Skin epidermis (tissue), 12 donors: ENCODE measurements at regions not wholly inside any gene's neighbourhood (a gene's known extent, or its start where the extent isn't known, plus 50 kb on each side); places are given as distances from the start of the nearest gene placed in this dataset.

ENCODE experiments used
- H3K27ac ChIP-seq, 21 experiments: fragments of 200-600 bp; sonication (generic) in 11 of 21; one replicate each; pipeline ENCODE4 v1.5.0; 2020; ENCODE audit warnings: mild to moderate bottlenecking in 3 of 21, inconsistent platforms in 2 of 21, moderate library complexity in 2 of 21
- H3K4me3 ChIP-seq, 7 experiments: fragments of 200-600 bp; sonication (generic) in 2 of 7; one replicate each; pipeline ENCODE4 v1.5.0; 2020; ENCODE audit warnings: inconsistent platforms in 2 of 7, mild to moderate bottlenecking in 2 of 7, moderate library complexity in 1 of 7

DNA sequence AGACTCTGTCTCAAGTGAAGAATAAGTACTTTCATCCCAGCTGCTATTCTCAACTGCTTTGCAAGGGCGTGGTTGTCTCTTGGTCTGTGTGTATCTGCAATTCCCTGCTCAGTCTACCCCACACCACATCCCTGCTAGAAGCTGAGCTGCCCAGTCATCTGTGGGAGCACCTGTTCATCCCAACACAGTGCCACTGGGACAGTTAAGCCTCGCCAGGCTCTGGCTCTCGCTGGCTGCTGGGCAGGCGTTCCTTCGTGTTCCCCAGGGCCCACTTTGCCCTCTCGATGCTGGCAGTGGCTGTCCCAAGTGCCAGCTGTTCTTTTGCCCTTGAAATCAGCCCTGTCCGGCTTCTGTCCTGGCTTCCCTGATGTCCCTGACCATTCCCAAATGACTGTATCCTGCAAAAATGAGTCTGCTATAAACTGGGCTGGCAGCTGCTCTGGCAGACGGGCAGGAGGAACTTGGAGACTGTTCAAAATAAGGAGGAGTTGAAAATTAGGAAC, 91.6 kb upstream of the KLHL25 start:
- no peak overlapping the region for H3K27ac ChIP-seq

DNA sequence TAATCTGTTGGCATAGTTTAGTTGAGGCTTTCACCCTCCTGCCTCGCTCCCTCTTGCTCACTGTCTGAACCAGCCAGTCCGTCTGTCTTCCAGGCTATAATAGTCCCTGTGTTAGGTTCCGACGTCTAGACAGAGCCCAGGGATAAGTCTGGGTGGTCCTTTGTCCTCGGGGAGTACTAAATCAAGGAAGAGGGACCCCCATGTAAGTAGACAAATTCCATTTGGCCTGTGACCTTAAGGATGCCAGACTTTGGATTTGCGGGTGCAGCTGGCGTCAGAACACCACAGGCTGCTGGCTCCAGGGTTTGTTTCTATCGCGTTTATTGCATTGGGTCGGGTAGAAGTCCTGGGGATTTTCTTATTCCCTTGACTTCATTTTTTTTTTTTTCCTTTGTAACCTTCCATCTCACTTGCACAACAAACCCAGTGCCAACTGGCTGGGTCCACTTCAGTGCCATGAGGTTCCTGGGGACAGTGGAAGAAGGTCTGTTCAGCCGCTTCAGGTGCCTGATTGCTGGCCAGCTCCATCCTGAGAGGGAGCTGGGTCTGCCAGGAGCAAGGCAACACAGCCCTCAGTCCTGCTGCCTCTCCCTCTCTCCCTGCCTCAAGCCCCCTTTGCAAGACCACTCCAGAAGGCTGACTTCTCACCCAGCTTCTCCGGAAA, 95.4 kb upstream of the KLHL25 start:
- H3K27ac ChIP-seq = no peak overlapping the region

More for the DNA sequence above, 91.6 kb upstream of the KLHL25 start:
- no peak overlapping the region for H3K4me3 ChIP-seq

DNA sequence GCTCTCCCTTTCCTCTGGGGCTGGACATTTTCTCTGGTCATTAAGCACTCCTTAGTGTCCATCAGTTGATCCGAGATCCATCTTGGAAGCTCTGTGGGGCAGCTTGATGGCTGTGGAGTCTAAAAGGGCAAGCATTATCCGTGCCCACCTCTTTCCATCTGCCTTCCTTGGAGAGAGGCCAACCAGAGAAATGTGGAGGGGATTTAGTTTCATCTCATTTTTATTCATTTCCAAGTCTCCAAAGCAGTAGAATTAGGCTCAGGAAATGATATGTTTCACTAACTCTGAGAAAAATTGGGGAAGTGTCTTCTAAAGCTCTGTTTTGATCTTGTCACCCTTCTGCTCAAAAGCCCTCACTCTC, 95.9 kb upstream of the KLHL25 start:
- no peak overlapping the region for H3K4me3 ChIP-seq
- no peak overlapping the region for H3K27ac ChIP-seq

More for the DNA sequence above, 95.4 kb upstream of the KLHL25 start:
- H3K4me3 ChIP-seq = no peak overlapping the region

GRCh38 chr15:85891470-85891869, 96.7 kb upstream of the KLHL25 start:
- H3K4me3 ChIP-seq = no peak overlapping the region

GRCh38 chr15:85892232-85892631, 97.5 kb upstream of the KLHL25 start:
- Histone ChIP-seq H3K4me3 (no peak overlapping the region), H3K27ac (no peak overlapping the region)

More at GRCh38 chr15:85891470-85891869, 96.7 kb upstream of the KLHL25 start:
- no peak overlapping the region for H3K27ac ChIP-seq

- no peak overlapping the region for H3K27ac ChIP-seq
- no peak overlapping the region for H3K4me3 ChIP-seq
Observed at GRCh38 chr15:85897207-85897894, 102.6 kb upstream of the KLHL25 start.

GRCh38 chr15:85897895-85898717, 103.4 kb upstream of the KLHL25 start:
- no peak overlapping the region for H3K27ac ChIP-seq
- H3K4me3 ChIP-seq = no peak overlapping the region

- no peak overlapping the region for H3K27ac ChIP-seq
- no peak overlapping the region for H3K4me3 ChIP-seq
Observed at GRCh38 chr15:85899927-85900326, 105.2 kb upstream of the KLHL25 start.

GRCh38 chr15:85905751-85906450, 111.2 kb upstream of the KLHL25 start:
- Histone ChIP-seq H3K4me3 (no peak overlapping the region), H3K27ac (no peak overlapping the region)

GRCh38 chr15:85906640-85907039, 111.9 kb upstream of the KLHL25 start:
- Histone ChIP-seq H3K4me3 (no peak overlapping the region), H3K27ac (no peak overlapping the region)

- no peak overlapping the region for H3K27ac ChIP-seq
Observed at GRCh38 chr15:85910834-85911233, 116.1 kb upstream of the KLHL25 start.

DNA sequence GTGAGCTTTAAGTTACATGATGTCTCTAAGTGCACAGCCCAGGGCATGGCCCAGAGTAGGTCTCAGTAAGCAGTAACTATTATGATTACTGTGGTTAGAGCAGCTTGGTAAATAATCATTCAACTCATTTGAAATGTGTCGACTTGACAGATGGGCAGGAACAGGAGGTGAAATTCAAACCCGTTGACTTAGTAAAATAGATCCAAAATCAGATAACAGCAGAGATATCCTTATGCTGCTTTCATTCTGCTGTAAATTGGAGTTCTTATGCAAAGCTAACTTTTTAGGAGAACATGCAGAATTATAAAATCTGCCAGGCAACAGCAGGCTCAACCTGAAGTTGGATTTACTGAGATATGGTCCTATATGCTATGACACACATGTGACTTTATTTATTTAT, 118.7 kb upstream of the KLHL25 start:
- Histone ChIP-seq H3K4me3 (no peak overlapping the region), H3K27ac (no peak overlapping the region)

More at GRCh38 chr15:85910834-85911233, 116.1 kb upstream of the KLHL25 start:
- no peak overlapping the region for H3K4me3 ChIP-seq

DNA sequence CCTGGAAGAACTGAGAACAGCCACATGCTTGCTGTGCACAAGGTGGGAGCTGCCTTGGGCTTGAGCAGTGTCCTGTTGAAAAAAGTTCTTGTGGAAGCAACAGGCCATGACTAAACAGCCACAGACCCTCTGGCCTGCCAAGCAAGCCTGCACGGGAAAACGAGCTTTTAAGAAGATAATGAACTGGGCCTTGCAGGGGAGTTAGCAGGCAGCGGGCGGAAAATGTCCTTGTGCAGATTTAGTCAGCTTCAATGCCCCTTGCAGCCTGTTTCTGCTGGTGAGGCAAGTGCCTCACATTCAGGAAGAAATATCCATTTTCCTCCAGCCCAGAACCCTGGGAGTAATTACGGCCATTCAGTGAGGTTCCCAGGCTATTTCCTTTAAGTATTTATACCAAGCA, 126.2 kb upstream of the KLHL25 start:
- no peak overlapping the region for H3K4me3 ChIP-seq
- no peak overlapping the region for H3K27ac ChIP-seq

DNA sequence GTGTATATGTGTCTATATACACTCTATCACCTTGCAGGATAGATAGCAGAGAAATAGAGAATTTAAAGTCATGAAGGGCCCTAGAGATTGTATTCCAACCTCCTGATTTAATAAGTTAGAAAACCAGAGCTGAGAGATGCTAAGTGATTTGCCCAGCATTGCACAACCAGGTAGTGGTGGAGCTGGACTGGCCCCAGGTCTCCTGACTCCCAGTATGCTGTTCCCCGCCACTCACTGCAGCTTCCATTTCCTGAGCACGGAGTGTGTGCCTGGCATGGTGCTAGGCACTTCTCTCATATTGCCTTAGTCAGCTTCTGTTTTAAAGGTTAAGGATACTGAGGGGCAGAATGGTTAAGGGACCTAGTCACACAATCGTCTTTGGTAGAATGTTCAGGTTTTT, 129.4 kb upstream of the KLHL25 start:
- no peak overlapping the region for H3K4me3 ChIP-seq
- H3K27ac ChIP-seq = no peak overlapping the region

- Histone ChIP-seq H3K4me3 (no peak overlapping the region), H3K27ac (no peak overlapping the region)
Observed at GRCh38 chr15:85925649-85926237, 131.0 kb upstream of the KLHL25 start.

DNA sequence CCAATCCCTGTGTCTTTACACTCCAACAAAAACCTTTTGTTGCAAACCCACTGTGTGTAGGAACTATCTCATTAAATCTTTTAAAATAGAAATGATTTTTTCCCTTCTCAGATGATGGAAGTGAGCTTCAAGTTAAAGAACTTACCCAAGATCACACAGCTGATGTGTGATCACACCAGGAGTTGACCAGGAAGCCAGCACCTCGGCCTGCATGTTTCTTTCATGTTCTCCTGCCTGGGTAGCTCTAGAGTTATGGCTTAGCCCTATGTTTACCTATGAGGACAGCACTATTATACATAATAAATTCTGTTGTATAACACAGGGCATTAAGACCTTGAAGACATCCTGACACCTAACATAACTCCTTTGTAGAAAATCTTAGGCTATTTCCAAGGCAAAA, 132.1 kb upstream of the KLHL25 start:
- Histone ChIP-seq H3K27ac (no peak overlapping the region), H3K4me3 (no peak overlapping the region)

DNA sequence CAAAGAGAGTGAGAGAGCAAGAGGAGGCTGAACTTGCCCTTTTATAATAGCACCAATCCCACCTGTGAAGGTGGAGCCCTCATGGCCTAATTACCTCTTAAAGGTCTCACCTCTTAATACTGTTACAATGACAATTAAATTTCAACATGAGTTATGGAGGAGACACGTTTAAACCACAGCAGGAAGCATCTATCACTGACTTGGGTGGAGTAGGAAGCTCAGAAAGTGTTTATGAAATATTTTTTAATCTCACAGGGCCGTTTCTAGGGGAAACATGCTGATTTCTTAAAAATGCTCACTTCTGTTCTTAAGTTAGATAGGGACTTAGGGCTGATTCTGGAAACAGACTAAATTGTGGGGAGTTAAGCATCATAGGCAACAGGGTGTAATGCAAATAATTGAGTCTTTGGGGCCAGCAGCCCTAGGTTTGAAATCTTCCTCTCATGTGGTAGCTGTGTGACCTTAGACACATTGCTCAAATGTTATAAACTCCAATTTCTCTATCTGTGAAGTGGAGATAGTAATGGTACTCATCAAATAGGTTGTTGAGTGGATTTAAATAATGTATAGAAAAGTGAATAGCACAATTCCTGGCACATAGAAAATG, 133.3 kb upstream of the KLHL25 start:
- Histone ChIP-seq H3K27ac (no peak overlapping the region), H3K4me3 (no peak overlapping the region)

DNA sequence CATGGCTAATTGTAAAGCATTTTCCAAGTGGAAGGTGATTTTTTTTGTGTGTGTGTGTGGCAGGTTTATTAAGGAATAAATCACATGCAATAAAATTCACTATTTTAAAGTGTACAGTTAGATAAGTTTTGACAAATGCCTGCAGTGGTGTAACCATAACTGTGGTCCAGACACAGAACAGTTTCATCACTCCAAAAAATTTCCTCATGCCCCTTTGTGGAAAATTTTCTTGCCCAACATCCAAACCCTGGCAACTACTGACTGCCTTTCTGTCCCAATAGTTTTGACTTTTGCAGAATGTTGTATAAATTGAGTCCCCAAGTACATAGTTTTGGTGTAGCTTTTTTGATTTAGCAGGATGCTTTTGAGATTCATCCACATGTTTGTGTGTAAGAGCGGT, 135.1 kb upstream of the KLHL25 start:
- no peak overlapping the region for H3K27ac ChIP-seq

GRCh38 chr15:85932391-85932790, 137.7 kb upstream of the KLHL25 start:
- no peak overlapping the region for H3K4me3 ChIP-seq

More for the DNA sequence above, 135.1 kb upstream of the KLHL25 start:
- no peak overlapping the region for H3K4me3 ChIP-seq

More at GRCh38 chr15:85932391-85932790, 137.7 kb upstream of the KLHL25 start:
- no peak overlapping the region for H3K27ac ChIP-seq
